ENCODE measurements at regions not wholly inside any gene's neighbourhood (a gene's known extent, or its start where the extent isn't known, plus 50 kb on each side); places are given as distances from the start of the nearest gene placed in this dataset.

GRCh38 chr3:118782755-118783202, 251.9 kb downstream of the IGSF11 start:
- Histone ChIP-seq H3K9me2 (ENCODE audit: insufficient read depth) (no peaks in the 10 kb centered on the region), H3K27ac (ENCODE audit: low read depth) (no peak overlapping the region), H3K27me3 (ENCODE audit: insufficient read depth) (no peaks in the 10 kb centered on the region), H3F3A (replicated peaks; ENCODE audit: low read depth) (no peaks in the 10 kb centered on the region), H3K36me3 (ENCODE audit: insufficient read depth) (no peaks in the 10 kb centered on the region), H3K4me1 (ENCODE audit: insufficient read depth) (no peaks in the 10 kb centered on the region), H3K79me2 (replicated peaks; ENCODE audit: insufficient read depth) (no peaks in the 10 kb centered on the region), H3K4me2 (no peak overlapping the region), H4K20me1 (replicated peaks; ENCODE audit: insufficient read depth) (no peaks in the 10 kb centered on the region), H2AFZ (peak overlapping the region; percentile 80), H3K4me3 (no peak overlapping the region)
- no peak overlapping the region for H3K4me3 Mint-ChIP-seq
- TF ChIP-seq EZH2 (IDR thresholded peaks at IDR 0.05; ENCODE audit: low read depth, unreplicated experiment) (no peak), REST (IDR thresholded peaks at IDR 0.05; ENCODE audit: unreplicated experiment) (no peak), ZNF114 (CRISPR knock-in tag; IDR thresholded peaks at IDR 0.05) (no peak)
- no peaks in the 10 kb centered on the region for H3K9me3 Mint-ChIP-seq
- no peak overlapping the region for H3K27ac Mint-ChIP-seq
- no peaks in the 10 kb centered on the region for H3K36me3 Mint-ChIP-seq (ENCODE audit: low read depth)
- H3K27me3 Mint-ChIP-seq (ENCODE audit: insufficient read depth, low read depth, poor library complexity) = no peaks in the 10 kb centered on the region
- ATAC-seq (no peak), DNase-seq (ENCODE audit: low spot score) (no peak)
- no peaks in the 10 kb centered on the region for H3K4me1 Mint-ChIP-seq

DNA sequence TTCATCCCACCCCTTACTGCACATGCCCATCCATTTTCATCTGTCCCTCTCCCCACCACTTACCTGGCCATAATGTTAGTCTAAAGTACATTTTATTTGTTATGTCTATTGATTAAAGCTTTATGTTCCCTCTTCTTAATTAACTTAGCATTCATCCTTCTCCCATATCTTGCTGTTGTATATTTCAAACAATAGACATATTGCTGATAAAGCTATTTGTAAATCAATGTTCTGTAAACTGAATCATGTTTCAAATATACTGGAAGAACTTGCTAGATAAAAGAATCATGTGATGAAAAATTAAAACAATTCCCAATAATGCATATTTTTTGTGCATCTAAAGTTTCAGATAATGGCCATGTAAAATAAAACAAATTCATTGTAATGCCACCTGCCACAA, 249.2 kb downstream of the IGSF11 start:
- Mint-ChIP-seq H3K4me3 (no peak overlapping the region), H3K27ac (no peak overlapping the region), H3K4me1 (no peaks in the 10 kb centered on the region), H3K9me3 (no peaks in the 10 kb centered on the region), H3K36me3 (ENCODE audit: low read depth) (no peaks in the 10 kb centered on the region), H3K27me3 (ENCODE audit: insufficient read depth, low read depth, poor library complexity) (no peaks in the 10 kb centered on the region)
- Histone ChIP-seq H4K20me1 (replicated peaks; ENCODE audit: insufficient read depth) (no peaks in the 10 kb centered on the region), H3K27me3 (ENCODE audit: insufficient read depth) (no peaks in the 10 kb centered on the region), H3K79me2 (replicated peaks; ENCODE audit: insufficient read depth) (no peaks in the 10 kb centered on the region), H3F3A (replicated peaks; ENCODE audit: low read depth) (no peaks in the 10 kb centered on the region), H3K4me3 (no peak overlapping the region), H3K4me2 (no peak overlapping the region), H3K36me3 (ENCODE audit: insufficient read depth) (no peaks in the 10 kb centered on the region), H3K27ac (ENCODE audit: low read depth) (no peak overlapping the region), H2AFZ (no peak overlapping the region), H3K4me1 (ENCODE audit: insufficient read depth) (no peaks in the 10 kb centered on the region), H3K9me2 (ENCODE audit: insufficient read depth) (no peaks in the 10 kb centered on the region)
- no peak for TF ChIP-seq POLR2AphosphoS5 (IDR thresholded peaks at IDR 0.05; ENCODE audit: low read depth)
- no peak for DNase-seq (ENCODE audit: low spot score)
- no peak for ATAC-seq

- Histone ChIP-seq H3K9me2 (ENCODE audit: insufficient read depth) (no peaks in the 10 kb centered on the region), H3K27me3 (ENCODE audit: insufficient read depth) (no peaks in the 10 kb centered on the region), H4K20me1 (replicated peaks; ENCODE audit: insufficient read depth) (no peaks in the 10 kb centered on the region), H3K4me3 (no peak overlapping the region), H3K27ac (ENCODE audit: low read depth) (no peak overlapping the region), H3K4me2 (no peak overlapping the region), H3F3A (replicated peaks; ENCODE audit: low read depth) (no peaks in the 10 kb centered on the region), H2AFZ (no peak overlapping the region), H3K36me3 (ENCODE audit: insufficient read depth) (no peaks in the 10 kb centered on the region; the same call in 1 of the 2 replicates), H3K79me2 (replicated peaks; ENCODE audit: insufficient read depth) (no peaks in the 10 kb centered on the region), H3K4me1 (ENCODE audit: insufficient read depth) (no peaks in the 10 kb centered on the region)
- TF ChIP-seq JUNB (IDR thresholded peaks at IDR 0.05; ENCODE audit: unreplicated experiment) = no peak
- Mint-ChIP-seq H3K27ac (peak overlapping the region; percentile 14; the same call in 1 of the 2 replicates), H3K36me3 (ENCODE audit: low read depth) (no peaks in the 10 kb centered on the region), H3K9me3 (no peaks in the 10 kb centered on the region; the same call in 2 of the 3 replicates), H3K27me3 (ENCODE audit: insufficient read depth, low read depth, poor library complexity) (peaks cover 4% of the 10 kb centered on the region), H3K4me3 (no peak overlapping the region), H3K4me1 (peaks cover 4% of the 10 kb centered on the region; the same call in 2 of the 3 replicates)
- ATAC-seq (no peak), DNase-seq (ENCODE audit: low spot score) (no peak)
These were observed 243.4 kb downstream of the IGSF11 start for GRCh38 chr3:118791246-118791645.

Measured in GM23338 (cell line).